Lower leg skin (tissue), 4 donors: ENCODE measurements at regions not wholly inside any gene's neighbourhood (a gene's known extent, or its start where the extent isn't known, plus 50 kb on each side); places are given as distances from the start of the nearest gene placed in this dataset.
"Not testable (repeated sequence)": the region's sequence is repeated elsewhere in the genome, so short reads cannot be mapped to it uniquely, and the experiment has no call there.

Source experiments
- DNase-seq, 2 donors: peaks; one replicate each; pipeline ENCODE4 v3.0.0-alpha.2; 2019; ENCODE audit warnings: low spot score in 2 of 2
- H3K4me3 ChIP-seq: fragments of 200-600 bp; sonication (generic); 2 replicates; pipeline ENCODE4 v1.5.1; 2017; ENCODE audit warnings: mild to moderate bottlenecking, low read depth; ENCODE audit not compliant: poor library complexity, severe bottlenecking
- CTCF ChIP-seq, 3 donors: fragments of 450-650 bp; IDR thresholded peaks; one replicate each; pipeline ENCODE4 v1.5.1; 2016; ENCODE audit warnings: antibody characterized with exemption in 3 of 3, mild to moderate bottlenecking in 3 of 3, moderate library complexity in 2 of 3
- POLR2A ChIP-seq, 2 donors: fragments of 450-650 bp; IDR thresholded peaks; one replicate each; pipeline ENCODE4 v1.6.1; 2016 to 2017; ENCODE audit warnings: antibody characterized with exemption in 2 of 2, mild to moderate bottlenecking in 1 of 2, moderate library complexity in 1 of 2
- WGBS, 2 donors: methylation state at CpG; one replicate each; pipeline ENCODE4 v1.1.5; 2018; 5-methylcytosine and 5-hydroxymethylcytosine counted together
- intact Hi-C: fragments of 100-400 bp; cut with DNase I; formaldehyde crosslinking; loops from one replicate; pipeline ENCODE4 v1.15.0; 2023; ENCODE audit warnings: low total_unique reads

- no peak overlapping the region for H3K4me3 ChIP-seq
- TF ChIP-seq CTCF (IDR thresholded peaks at IDR 0.05) (no peak), POLR2A (IDR thresholded peaks at IDR 0.05) (no peak)
- intact Hi-C loops, result no loop called here
- DNase-seq, result no peak
- WGBS, 2 donors, result 52 to 53% methylated on average over 5 of the region's 5 CpGs
Measured at GRCh38 chr12:84464616-84465015, 448.0 kb downstream of the SLC6A15 start.

- TF ChIP-seq CTCF (IDR thresholded peaks at IDR 0.05) (no peak), POLR2A (IDR thresholded peaks at IDR 0.05) (no peak)
- intact Hi-C loops, result no loop called here
- no peak overlapping the region for H3K4me3 ChIP-seq
- 41 to 49% methylated on average over 2 of the region's 2 CpGs for WGBS, 2 donors
- DNase-seq, result no peak
Measured at GRCh38 chr12:84463741-84464495, 448.7 kb downstream of the SLC6A15 start.

- intact Hi-C loops, result no loop called here
- TF ChIP-seq POLR2A (IDR thresholded peaks at IDR 0.05), result no peak
- no peak for TF ChIP-seq CTCF (IDR thresholded peaks at IDR 0.05)
- H3K4me3 ChIP-seq, result no peak overlapping the region
- WGBS, 2 donors, result 26 to 49% methylated on average over 2 of the region's 2 CpGs
- no peak for DNase-seq
Measured at GRCh38 chr12:84455598-84455997, 457.0 kb downstream of the SLC6A15 start.

GRCh38 chr12:84446478-84446877 is 466.1 kb downstream of the SLC6A15 start:
- intact Hi-C loops, H3K4me3 ChIP-seq, DNase-seq: not testable (repeated sequence)
- 74 to 80% methylated on average over 3 of the region's 3 CpGs for whole genome bisulfite sequencing, 2 donors

- TF ChIP-seq CTCF (IDR thresholded peaks at IDR 0.05) (no peak), POLR2A (IDR thresholded peaks at IDR 0.05) (no peak)
- DNase-seq, result no peak
- intact Hi-C loops, result no loop called here
- no peak overlapping the region for H3K4me3 ChIP-seq
- WGBS, 2 donors, result 92 to 97% methylated on average over 1 of the region's 1 CpG
Measured at GRCh38 chr12:84436134-84436533, 476.5 kb downstream of the SLC6A15 start.

GRCh38 chr12:84435682-84436081 is 476.9 kb downstream of the SLC6A15 start:
- TF ChIP-seq POLR2A (IDR thresholded peaks at IDR 0.05), result no peak
- TF ChIP-seq CTCF (IDR thresholded peaks at IDR 0.05), result no peak
- DNase-seq, result no peak
- no peak overlapping the region for H3K4me3 ChIP-seq
- WGBS, 2 donors, result 65 to 69% methylated on average over 2 of the region's 2 CpGs
- intact Hi-C loops, result no loop called here
